Liver (tissue), 8 donors: ENCODE measurements at regions not wholly inside any gene's neighbourhood (a gene's known extent, or its start where the extent isn't known, plus 50 kb on each side); places are given as distances from the start of the nearest gene placed in this dataset.
"Not testable (repeated sequence)": the region's sequence is repeated elsewhere in the genome, so short reads cannot be mapped to it uniquely, and the experiment has no call there.

ENCODE experiments used
- DNase-seq: peaks from one replicate; pipeline ENCODE4 v3.0.0-alpha.2; 2017; ENCODE audit warnings: low spot score
- H3K27ac ChIP-seq, 2 donors: one replicate each; pipeline ENCODE4 v1.7.0; 2013; ENCODE audit warnings: inconsistent platforms in 2 of 2, low read length in 2 of 2, control low read depth in 1 of 2, low read depth in 1 of 2, mild to moderate bottlenecking in 1 of 2
- H3K27me3 ChIP-seq, 4 donors: one replicate each; pipeline versions ENCODE4 v1.6.1 to v1.7.0; 2013; ENCODE audit warnings: low read length in 3 of 4, inconsistent platforms in 1 of 4, mild to moderate bottlenecking in 1 of 4, moderate library complexity in 1 of 4; ENCODE audit not compliant: control insufficient read depth in 4 of 4, insufficient read depth in 4 of 4
- H3K36me3 ChIP-seq, 4 donors: one replicate each; pipeline versions ENCODE4 v1.6.1 to v1.7.0; 2013; ENCODE audit warnings: low read length in 3 of 4, mild to moderate bottlenecking in 3 of 4, low read depth in 1 of 4, moderate library complexity in 1 of 4; ENCODE audit not compliant: control insufficient read depth in 4 of 4, insufficient read depth in 3 of 4
- H3K4me1 ChIP-seq, 4 donors: one replicate each; pipeline versions ENCODE4 v1.6.1 to v1.7.0; 2013; ENCODE audit warnings: low read length in 3 of 4, mild to moderate bottlenecking in 3 of 4, moderate library complexity in 1 of 4; ENCODE audit not compliant: control insufficient read depth in 4 of 4, insufficient read depth in 4 of 4
- H3K4me3 ChIP-seq, 3 donors: one replicate each; pipeline versions ENCODE4 v1.6.1 to v1.7.0; 2013; ENCODE audit warnings: low read length in 3 of 3, control low read depth in 1 of 3, low read depth in 1 of 3, mild to moderate bottlenecking in 1 of 3
- H3K9ac ChIP-seq, 2 donors: one replicate each; pipeline ENCODE4 v1.7.0; 2013; ENCODE audit warnings: low read length in 2 of 2, mild to moderate bottlenecking in 2 of 2, moderate library complexity in 2 of 2, control low read depth in 1 of 2, low read depth in 1 of 2
- H3K9me3 ChIP-seq, 4 donors: one replicate each; pipeline versions ENCODE4 v1.6.1 to v1.7.0; 2013; ENCODE audit warnings: low read length in 3 of 4; ENCODE audit not compliant: control insufficient read depth in 4 of 4
- CTCF ChIP-seq: fragments of 150-350 bp; IDR thresholded peaks from 2 replicates; pipeline ENCODE4 v1.5.1; 2017; ENCODE audit warnings: improper control_type of control experiment, low read depth, low read length; ENCODE audit not compliant: missing input control
- EGR1 ChIP-seq, 2 donors: IDR thresholded peaks; 2 replicates each; pipeline ENCODE4 v1.6.1; 2016 to 2018; ENCODE audit warnings: antibody characterized with exemption in 2 of 2, low read depth in 2 of 2
- FOXA1 ChIP-seq: IDR thresholded peaks from 2 replicates; pipeline ENCODE4 v1.6.1; 2016; ENCODE audit warnings: antibody characterized with exemption
- FOXA2 ChIP-seq: IDR thresholded peaks from 2 replicates; pipeline ENCODE4 v1.6.1; 2016; ENCODE audit warnings: antibody characterized with exemption
- GABPA ChIP-seq, 2 donors: IDR thresholded peaks in 1 of 2; conservative IDR thresholded peaks in 1 of 2; 2 replicates each; pipeline ENCODE4 v1.6.1; 2016; ENCODE audit warnings: antibody characterized with exemption in 2 of 2, mild to moderate bottlenecking in 1 of 2, moderate library complexity in 1 of 2
- HNF4A ChIP-seq, 2 donors: conservative IDR thresholded peaks; 2 replicates each; pipeline ENCODE4 v1.6.1; 2016; ENCODE audit warnings: antibody characterized with exemption in 2 of 2, mild to moderate bottlenecking in 2 of 2
- JUND ChIP-seq, 2 donors: IDR thresholded peaks; 2 replicates each; pipeline ENCODE4 v1.6.1; 2016; ENCODE audit warnings: antibody characterized with exemption in 2 of 2
- MAX ChIP-seq: IDR thresholded peaks from 2 replicates; pipeline ENCODE4 v1.6.1; 2016; ENCODE audit warnings: antibody characterized with exemption
- NR2F2 ChIP-seq: IDR thresholded peaks from 2 replicates; pipeline ENCODE4 v1.6.1; 2016; ENCODE audit warnings: antibody characterized with exemption
- RXRA ChIP-seq, 2 donors: IDR thresholded peaks; 2 replicates each; pipeline ENCODE4 v1.6.1; 2017 to 2018; ENCODE audit warnings: antibody characterized with exemption in 2 of 2, mild to moderate bottlenecking in 1 of 2
- TAF1 ChIP-seq: conservative IDR thresholded peaks from 2 replicates; pipeline ENCODE4 v1.6.1; 2016; ENCODE audit warnings: antibody characterized with exemption, mild to moderate bottlenecking
- YY1 ChIP-seq: IDR thresholded peaks from 2 replicates; pipeline ENCODE4 v1.6.1; 2016; ENCODE audit warnings: antibody characterized with exemption, mild to moderate bottlenecking
- ZBTB33 ChIP-seq: IDR thresholded peaks from 2 replicates; pipeline ENCODE4 v1.6.1; 2016; ENCODE audit warnings: antibody characterized with exemption
- WGBS: extraction: QIAGEN DNeasy Blood & Tissue Kit; methylation state at CpG from one replicate; pipeline ENCODE4 v1.1.7; 2013; 5-methylcytosine and 5-hydroxymethylcytosine counted together
- donor health status: healthy.
- donor health status: healthy.
- donor health status: healthy.
- donor health status: healthy.
- donor health status: healthy.

GRCh38 chr9:78905387-78905786 is 608.5 kb downstream of the PSAT1 start:
- Histone ChIP-seq H3K4me3 (no peak overlapping the region), H3K27ac (no peak overlapping the region), H3K9ac (no peak overlapping the region), H3K9me3 (peaks cover 0 to 4% (median 0%) of the 10 kb centered on the region in 4 donors), H3K36me3 (no peaks in the 10 kb centered on the region), H3K4me1 (no peaks in the 10 kb centered on the region), H3K27me3 (no peaks in the 10 kb centered on the region)
- 61% methylated on average over 1 of the region's 1 CpG for WGBS
- TF ChIP-seq FOXA2 (no peak), GABPA (IDR thresholded peaks at IDR 0.05 in 1 of 2, conservative IDR thresholded peaks at IDR 0.05 in 1 of 2) (no peak), HNF4A (conservative IDR thresholded peaks at IDR 0.05) (no peak), YY1 (no peak), NR2F2 (no peak)
- no peak for DNase-seq

- peaks cover 0 to 4% (median 0%) of the 10 kb centered on the region in 4 donors for H3K9me3 ChIP-seq
Measured at GRCh38 chr9:78905986-78906755, 609.2 kb downstream of the PSAT1 start.

GRCh38 chr9:78909566-78909965 is 612.6 kb downstream of the PSAT1 start:
- Histone ChIP-seq H3K27ac (no peak overlapping the region), H3K27me3 (no peaks in the 10 kb centered on the region), H3K4me3 (no peak overlapping the region), H3K9ac (no peak overlapping the region), H3K4me1 (no peaks in the 10 kb centered on the region), H3K36me3 (no peaks in the 10 kb centered on the region), H3K9me3 (peaks cover 0 to 4% (median 0%) of the 10 kb centered on the region in 4 donors)
- TF ChIP-seq YY1: no peak
- TF ChIP-seq EGR1 (IDR thresholded peaks at IDR 0.05; ENCODE audit: low read depth in 2 of 2): no peak
- TF ChIP-seq ZBTB33: no peak
- TF ChIP-seq RXRA (IDR thresholded peaks at IDR 0.05): no peak
- TF ChIP-seq CTCF: no peak
- DNase-seq: no peak
- 77% methylated on average over 2 of the region's 2 CpGs for WGBS

More at GRCh38 chr9:78905986-78906755, 609.2 kb downstream of the PSAT1 start:
- H3K27me3 ChIP-seq: no peaks in the 10 kb centered on the region
- WGBS: 69% methylated on average over 5 of the region's 5 CpGs
- H3K36me3 ChIP-seq: no peaks in the 10 kb centered on the region
- DNase-seq: no peak
- no peaks in the 10 kb centered on the region for H3K4me1 ChIP-seq
- no peak overlapping the region for H3K4me3 ChIP-seq
- no peak overlapping the region for H3K9ac ChIP-seq
- no peak for TF ChIP-seq RXRA (IDR thresholded peaks at IDR 0.05)
- TF ChIP-seq JUND (IDR thresholded peaks at IDR 0.05): no peak
- no peak for TF ChIP-seq ZBTB33
- no peak for TF ChIP-seq YY1
- TF ChIP-seq FOXA1: no peak
- TF ChIP-seq TAF1: no peak
- no peak for TF ChIP-seq HNF4A (conservative IDR thresholded peaks at IDR 0.05)
- no peak for TF ChIP-seq MAX
- no peak overlapping the region for H3K27ac ChIP-seq

- DNase-seq, H3K27me3 ChIP-seq, H3K27ac ChIP-seq, H3K36me3 ChIP-seq, H3K9me3 ChIP-seq, H3K4me3 ChIP-seq, H3K4me1 ChIP-seq, H3K9ac ChIP-seq: not testable (repeated sequence)
- WGBS: 92% methylated on average over 2 of the region's 2 CpGs
Measured at GRCh38 chr9:78916884-78917283, 620.0 kb downstream of the PSAT1 start.
